ENCODE measurements at regions not wholly inside any gene's neighbourhood (a gene's known extent, or its start where the extent isn't known, plus 50 kb on each side); places are given as distances from the start of the nearest gene placed in this dataset.

GRCh38 chr10:61124756-61125530 lies 181.0 kb upstream of the RHOBTB1 start:
- Histone ChIP-seq H3K9me1 (ENCODE audit: insufficient read depth, low read length) (no peaks in the 10 kb centered on the region), H4K5ac (ENCODE audit: low read depth, low read length) (no peak overlapping the region), H3K27me3 (ENCODE audit: control insufficient read depth, insufficient read depth, low read length) (no peaks in the 10 kb centered on the region), H3K18ac (ENCODE audit: low read depth, low read length) (no peak overlapping the region), H3K27ac (ENCODE audit: insufficient read depth, low read length) (no peak overlapping the region), H3K9me3 (ENCODE audit: control insufficient read depth, insufficient read depth, low read length) (no peaks in the 10 kb centered on the region), H3K4me1 (ENCODE audit: control insufficient read depth, insufficient read depth, low read length) (no peaks in the 10 kb centered on the region), H3K4me3 (ENCODE audit: insufficient read depth, low read depth, low read length) (no peak overlapping the region), H4K8ac (ENCODE audit: low read depth in 2 of 2, low read length in 2 of 2) (no peak overlapping the region), H4K20me1 (ENCODE audit: insufficient read depth, low read length) (no peaks in the 10 kb centered on the region), H3K79me1 (ENCODE audit: low read depth in 1 of 2, low read length in 2 of 2) (no peaks in the 10 kb centered on the region), H2AK5ac (ENCODE audit: low read depth, low read length) (no peak overlapping the region), H3K14ac (replicated peaks; ENCODE audit: low read depth, low read length) (no peak overlapping the region), H3K4ac (ENCODE audit: low read depth, low read length) (no peak overlapping the region), H4K91ac (ENCODE audit: insufficient read depth, low read depth, low read length) (no peak overlapping the region), H2AFZ (replicated peaks; ENCODE audit: low read length, poor library complexity) (no peak overlapping the region), H2BK15ac (ENCODE audit: low read depth, low read length) (no peak overlapping the region), H3K4me2 (ENCODE audit: low read depth, low read length) (no peak overlapping the region), H2AK9ac (replicated peaks; ENCODE audit: low read depth, low read length, poor library complexity) (no peak overlapping the region), H3K9ac (ENCODE audit: low read depth, low read length) (no peak overlapping the region), H3K56ac (ENCODE audit: extremely low read depth, insufficient read depth, low read length) (no peak overlapping the region), H3K36me3 (ENCODE audit: control insufficient read depth, insufficient read depth, low read length) (no peaks in the 10 kb centered on the region), H3K23ac (ENCODE audit: low read depth, low read length) (no peak overlapping the region), H2BK20ac (ENCODE audit: low read depth, low read length) (no peak overlapping the region), H2BK5ac (ENCODE audit: low read depth, low read length, poor library complexity, severe bottlenecking) (no peak overlapping the region), H2BK120ac (ENCODE audit: low read depth, low read length) (no peak overlapping the region)
- ChIA-PET CTCF (no interaction called here), POLR2A (ENCODE audit: unreplicated experiment) (no interaction called here)
- no CpG with 5 or more reads among the region's 6 CpGs for WGBS, 2 experiments (ENCODE audit: extremely low coverage in 2 of 2, insufficient read length in 1 of 2)
- in situ Hi-C loops (cut with MboI; ENCODE audit: low sequenced_read_pairs) (no loop called here), dilution Hi-C loops (cut with HindIII; ENCODE audit: low sequenced_read_pairs, unreplicated experiment) (no loop called here), intact Hi-C loops (cut with micrococcal nuclease) (no loop called here)
- TF ChIP-seq SMC3 (IDR thresholded peaks at IDR 0.05; ENCODE audit: low read depth, low read length) (no peak), CEBPB (IDR thresholded peaks at IDR 0.05; ENCODE audit: low read depth, low read length) (no peak), FOS (IDR thresholded peaks at IDR 0.05; ENCODE audit: low read depth, low read length) (no peak), MAFK (IDR thresholded peaks at IDR 0.05; ENCODE audit: low read depth, low read length) (no peak), RCOR1 (IDR thresholded peaks at IDR 0.05; ENCODE audit: insufficient replicate concordance, low read length) (no peak), NFE2L2 (IDR thresholded peaks at IDR 0.05; ENCODE audit: low read depth, low read length) (no peak), MAZ (IDR thresholded peaks at IDR 0.05; ENCODE audit: borderline replicate concordance, low read depth, low read length) (no peak), CHD1 (IDR thresholded peaks at IDR 0.05; ENCODE audit: low read depth, low read length) (no peak), ELK1 (IDR thresholded peaks at IDR 0.05; ENCODE audit: borderline replicate concordance, low read depth, low read length) (no peak), RFX5 (IDR thresholded peaks at IDR 0.05; ENCODE audit: low read depth, low read length) (no peak), RAD21 (IDR thresholded peaks at IDR 0.05; ENCODE audit: low read length) (no peak), POLR2A (IDR thresholded peaks at IDR 0.05; ENCODE audit: low read depth, low read length) (no peak), BHLHE40 (IDR thresholded peaks at IDR 0.05; ENCODE audit: low read depth, low read length) (no peak), MXI1 (IDR thresholded peaks at IDR 0.05; ENCODE audit: borderline replicate concordance, low read depth, low read length) (no peak)
- TF ChIP-seq, protein P1, sequence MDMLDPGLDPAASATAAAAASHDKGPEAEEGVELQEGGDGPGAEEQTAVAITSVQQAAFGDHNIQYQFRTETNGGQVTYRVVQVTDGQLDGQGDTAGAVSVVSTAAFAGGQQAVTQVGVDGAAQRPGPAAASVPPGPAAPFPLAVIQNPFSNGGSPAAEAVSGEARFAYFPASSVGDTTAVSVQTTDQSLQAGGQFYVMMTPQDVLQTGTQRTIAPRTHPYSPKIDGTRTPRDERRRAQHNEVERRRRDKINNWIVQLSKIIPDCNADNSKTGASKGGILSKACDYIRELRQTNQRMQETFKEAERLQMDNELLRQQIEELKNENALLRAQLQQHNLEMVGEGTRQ (IDR thresholded peaks at IDR 0.05; ENCODE audit: low read depth, low read length): no peak
- TF ChIP-seq, protein P2, sequence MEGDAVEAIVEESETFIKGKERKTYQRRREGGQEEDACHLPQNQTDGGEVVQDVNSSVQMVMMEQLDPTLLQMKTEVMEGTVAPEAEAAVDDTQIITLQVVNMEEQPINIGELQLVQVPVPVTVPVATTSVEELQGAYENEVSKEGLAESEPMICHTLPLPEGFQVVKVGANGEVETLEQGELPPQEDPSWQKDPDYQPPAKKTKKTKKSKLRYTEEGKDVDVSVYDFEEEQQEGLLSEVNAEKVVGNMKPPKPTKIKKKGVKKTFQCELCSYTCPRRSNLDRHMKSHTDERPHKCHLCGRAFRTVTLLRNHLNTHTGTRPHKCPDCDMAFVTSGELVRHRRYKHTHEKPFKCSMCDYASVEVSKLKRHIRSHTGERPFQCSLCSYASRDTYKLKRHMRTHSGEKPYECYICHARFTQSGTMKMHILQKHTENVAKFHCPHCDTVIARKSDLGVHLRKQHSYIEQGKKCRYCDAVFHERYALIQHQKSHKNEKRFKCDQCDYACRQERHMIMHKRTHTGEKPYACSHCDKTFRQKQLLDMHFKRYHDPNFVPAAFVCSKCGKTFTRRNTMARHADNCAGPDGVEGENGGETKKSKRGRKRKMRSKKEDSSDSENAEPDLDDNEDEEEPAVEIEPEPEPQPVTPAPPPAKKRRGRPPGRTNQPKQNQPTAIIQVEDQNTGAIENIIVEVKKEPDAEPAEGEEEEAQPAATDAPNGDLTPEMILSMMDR (conservative IDR thresholded peaks at IDR 0.05; ENCODE audit: low read depth, low read length): no peak
- no TSS peak for BruUV-seq (replicated peaks)
- DNase-seq (no peak), ATAC-seq (ENCODE audit: low read depth) (no peak)
